D341Med (cell line): ENCODE measurements at regions not wholly inside any gene's neighbourhood (a gene's known extent, or its start where the extent isn't known, plus 50 kb on each side); places are given as distances from the start of the nearest gene placed in this dataset.
"Not testable (repeated sequence)": the region's sequence is repeated elsewhere in the genome, so short reads cannot be mapped to it uniquely, and the experiment has no call there.

ENCODE experiments used
- DNase-seq: peaks from one replicate; pipeline ENCODE4 v3.0.0; 2012; ENCODE audit warnings: low spot score

GRCh38 chr11:49442669-49443068 lies 234.3 kb upstream of the FOLH1 start:
- DNase-seq = no peak

- not testable (repeated sequence) for DNase-seq
Observed at GRCh38 chr11:49439901-49440300, 231.5 kb upstream of the FOLH1 start.

- DNase-seq = not testable (repeated sequence)
Observed at GRCh38 chr11:49434308-49434707, 225.9 kb upstream of the FOLH1 start.

- DNase-seq = no peak
Observed at GRCh38 chr11:49432242-49432848, 223.9 kb upstream of the FOLH1 start.

- no peak for DNase-seq
Observed at GRCh38 chr11:49424136-49424535, 215.7 kb upstream of the FOLH1 start.

- not testable (repeated sequence) for DNase-seq
Observed at GRCh38 chr11:49418877-49419276, 210.5 kb upstream of the FOLH1 start.

- DNase-seq = peak; percentile 7
Observed at GRCh38 chr11:49405743-49406142, 197.3 kb upstream of the FOLH1 start.

- not testable (repeated sequence) for DNase-seq
Observed at GRCh38 chr11:49395789-49396188, 187.4 kb upstream of the FOLH1 start.

GRCh38 chr11:49390362-49390761 lies 182.0 kb upstream of the FOLH1 start:
- DNase-seq = not testable (repeated sequence)

- DNase-seq = not testable (repeated sequence)
Observed at GRCh38 chr11:49389149-49389548, 180.7 kb upstream of the FOLH1 start.

GRCh38 chr11:49384371-49384770 lies 176.0 kb upstream of the FOLH1 start:
- DNase-seq = not testable (repeated sequence)

- DNase-seq = no peak
Observed at GRCh38 chr11:49377978-49378377, 169.6 kb upstream of the FOLH1 start.

GRCh38 chr11:49373866-49374265 lies 165.5 kb upstream of the FOLH1 start:
- not testable (repeated sequence) for DNase-seq

GRCh38 chr11:49373385-49373784 lies 165.0 kb upstream of the FOLH1 start:
- DNase-seq = not testable (repeated sequence)

- not testable (repeated sequence) for DNase-seq
Observed at GRCh38 chr11:49372137-49372536, 163.7 kb upstream of the FOLH1 start.

GRCh38 chr11:49368556-49368955 lies 160.2 kb upstream of the FOLH1 start:
- DNase-seq = not testable (repeated sequence)

GRCh38 chr11:49365375-49365774 lies 157.0 kb upstream of the FOLH1 start:
- not testable (repeated sequence) for DNase-seq

- DNase-seq = not testable (repeated sequence)
Observed at GRCh38 chr11:49362994-49363393, 154.6 kb upstream of the FOLH1 start.

GRCh38 chr11:49354536-49354935 lies 146.1 kb upstream of the FOLH1 start:
- DNase-seq = not testable (repeated sequence)

GRCh38 chr11:49352868-49353267 lies 144.5 kb upstream of the FOLH1 start:
- DNase-seq = not testable (repeated sequence)

- not testable (repeated sequence) for DNase-seq
Observed at GRCh38 chr11:49346627-49347026, 138.2 kb upstream of the FOLH1 start.

- not testable (repeated sequence) for DNase-seq
Observed at GRCh38 chr11:49328485-49329186, 120.2 kb upstream of the FOLH1 start.

GRCh38 chr11:49327766-49328165 lies 119.4 kb upstream of the FOLH1 start:
- DNase-seq = not testable (repeated sequence)

GRCh38 chr11:49326651-49327050 lies 118.2 kb upstream of the FOLH1 start:
- not testable (repeated sequence) for DNase-seq
